ENCODE measurements at regions not wholly inside any gene's neighbourhood (a gene's known extent, or its start where the extent isn't known, plus 50 kb on each side); places are given as distances from the start of the nearest gene placed in this dataset.

DNA sequence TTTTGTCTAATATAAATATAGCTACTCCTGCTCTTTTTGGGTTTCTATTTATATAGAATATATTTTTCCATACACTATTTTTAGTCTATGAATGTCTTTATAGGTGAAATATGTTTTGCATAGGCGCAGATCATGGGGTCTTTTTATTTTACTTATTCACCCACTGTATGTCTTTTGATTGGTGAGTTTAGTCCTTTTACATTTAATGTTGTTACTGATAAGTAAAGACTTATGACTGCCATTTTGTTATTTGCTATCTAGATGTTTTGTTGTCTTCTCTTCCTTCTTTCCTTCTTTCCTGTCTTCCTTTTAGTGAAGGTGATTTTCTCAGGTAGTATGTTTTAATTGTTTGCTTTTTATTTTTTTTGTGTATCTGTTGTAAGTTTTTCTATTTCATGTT, 276.8 kb upstream of the CNTNAP2 start:
- Histone ChIP-seq H3K4me1 (ENCODE audit: control insufficient read depth, extremely low read depth, insufficient read depth, low read length) (no peaks in the 10 kb centered on the region), H3K27me3 (ENCODE audit: control insufficient read depth, extremely low read depth, insufficient read depth, low read length) (no peaks in the 10 kb centered on the region), H4K20me1 (ENCODE audit: control insufficient read depth, extremely low read depth, insufficient read depth, low read length) (no peaks in the 10 kb centered on the region), H3K9ac (ENCODE audit: control insufficient read depth, extremely low read depth, insufficient read depth, low read length) (no peak overlapping the region), H3K79me2 (ENCODE audit: control insufficient read depth, insufficient read depth, low read length) (no peaks in the 10 kb centered on the region), H3K27ac (ENCODE audit: control insufficient read depth, insufficient read depth, low read length) (no peak overlapping the region), H3K4me2 (ENCODE audit: control insufficient read depth, extremely low read depth, insufficient read depth, low read depth, low read length) (no peak overlapping the region), H3K9me3 (ENCODE audit: control insufficient read depth, low read depth, low read length) (no peaks in the 10 kb centered on the region), H2AFZ (ENCODE audit: control insufficient read depth, low read length) (no peak overlapping the region), H3K4me3 (ENCODE audit: control insufficient read depth in 2 of 3, extremely low read depth in 1 of 3, insufficient read depth in 2 of 3, low read depth in 1 of 3, low read length in 3 of 3) (no peak overlapping the region), H3K9me1 (ENCODE audit: control insufficient read depth, extremely low read depth, insufficient read depth, low read length) (no peaks in the 10 kb centered on the region), H3K36me3 (ENCODE audit: control insufficient read depth in 2 of 2, extremely low read depth in 1 of 2, insufficient read depth in 2 of 2, low read length in 2 of 2) (no peaks in the 10 kb centered on the region)
- TF ChIP-seq, protein P1, sequence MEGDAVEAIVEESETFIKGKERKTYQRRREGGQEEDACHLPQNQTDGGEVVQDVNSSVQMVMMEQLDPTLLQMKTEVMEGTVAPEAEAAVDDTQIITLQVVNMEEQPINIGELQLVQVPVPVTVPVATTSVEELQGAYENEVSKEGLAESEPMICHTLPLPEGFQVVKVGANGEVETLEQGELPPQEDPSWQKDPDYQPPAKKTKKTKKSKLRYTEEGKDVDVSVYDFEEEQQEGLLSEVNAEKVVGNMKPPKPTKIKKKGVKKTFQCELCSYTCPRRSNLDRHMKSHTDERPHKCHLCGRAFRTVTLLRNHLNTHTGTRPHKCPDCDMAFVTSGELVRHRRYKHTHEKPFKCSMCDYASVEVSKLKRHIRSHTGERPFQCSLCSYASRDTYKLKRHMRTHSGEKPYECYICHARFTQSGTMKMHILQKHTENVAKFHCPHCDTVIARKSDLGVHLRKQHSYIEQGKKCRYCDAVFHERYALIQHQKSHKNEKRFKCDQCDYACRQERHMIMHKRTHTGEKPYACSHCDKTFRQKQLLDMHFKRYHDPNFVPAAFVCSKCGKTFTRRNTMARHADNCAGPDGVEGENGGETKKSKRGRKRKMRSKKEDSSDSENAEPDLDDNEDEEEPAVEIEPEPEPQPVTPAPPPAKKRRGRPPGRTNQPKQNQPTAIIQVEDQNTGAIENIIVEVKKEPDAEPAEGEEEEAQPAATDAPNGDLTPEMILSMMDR (optimal IDR thresholded peaks at IDR 0.05 in 1 of 3, IDR thresholded peaks at IDR 0.05 in 1 of 3, conservative IDR thresholded peaks at IDR 0.05 in 1 of 3; ENCODE audit: extremely low read depth in 1 of 3, insufficient read depth in 2 of 3, low read length in 3 of 3) = no peak
- no peak for TF ChIP-seq EZH2 (IDR thresholded peaks at IDR 0.05; ENCODE audit: low read length)
- no peak for FAIRE-seq
- dilution Hi-C loops (cut with MboI; ENCODE audit: extremely low pct_ligation_motif_present, low sequenced_read_pairs) = no loop called here
- DNase-seq (ENCODE audit: low read depth, low spot score) = no peak

DNA sequence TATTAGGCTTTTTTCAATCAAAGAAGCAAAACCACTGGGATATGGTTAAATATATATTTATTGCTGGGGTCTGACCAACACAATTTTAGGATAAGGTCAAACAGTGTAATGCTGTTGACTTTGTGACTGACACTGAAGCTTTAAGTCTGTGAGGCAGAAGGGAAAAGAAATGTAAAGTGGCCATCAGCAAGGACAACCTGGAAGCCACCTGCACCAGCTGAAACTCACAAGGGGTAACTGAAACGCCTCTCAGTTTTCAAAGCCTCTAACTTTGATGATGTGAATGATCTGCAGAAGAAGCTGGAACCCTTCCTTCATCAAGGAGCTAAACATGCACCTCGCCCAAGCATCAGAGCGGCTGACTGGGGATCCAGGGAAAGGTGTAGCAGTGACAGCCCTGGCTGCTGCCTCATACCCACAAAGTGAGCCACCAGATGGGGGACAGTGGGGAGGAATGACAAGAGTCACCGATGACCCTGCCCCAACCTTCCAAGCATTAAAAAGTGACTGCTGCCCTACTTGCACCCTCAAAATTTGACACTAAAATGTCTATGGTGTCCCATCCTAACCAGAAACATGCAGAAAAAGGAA, 284.9 kb upstream of the CNTNAP2 start:
- Histone ChIP-seq H3K27ac (ENCODE audit: control insufficient read depth, insufficient read depth, low read length) (no peak overlapping the region), H3K27me3 (ENCODE audit: control insufficient read depth, extremely low read depth, insufficient read depth, low read length) (no peaks in the 10 kb centered on the region), H3K9me3 (ENCODE audit: control insufficient read depth, low read depth, low read length) (no peaks in the 10 kb centered on the region), H3K4me3 (ENCODE audit: control insufficient read depth in 2 of 3, extremely low read depth in 1 of 3, insufficient read depth in 2 of 3, low read depth in 1 of 3, low read length in 3 of 3) (no peak overlapping the region), H2AFZ (ENCODE audit: control insufficient read depth, low read length) (no peak overlapping the region), H3K9ac (ENCODE audit: control insufficient read depth, extremely low read depth, insufficient read depth, low read length) (no peak overlapping the region), H3K4me2 (ENCODE audit: control insufficient read depth, extremely low read depth, insufficient read depth, low read depth, low read length) (no peak overlapping the region), H3K36me3 (ENCODE audit: control insufficient read depth in 2 of 2, extremely low read depth in 1 of 2, insufficient read depth in 2 of 2, low read length in 2 of 2) (no peaks in the 10 kb centered on the region), H3K4me1 (ENCODE audit: control insufficient read depth, extremely low read depth, insufficient read depth, low read length) (no peaks in the 10 kb centered on the region), H3K9me1 (ENCODE audit: control insufficient read depth, extremely low read depth, insufficient read depth, low read length) (no peaks in the 10 kb centered on the region), H4K20me1 (ENCODE audit: control insufficient read depth, extremely low read depth, insufficient read depth, low read length) (no peaks in the 10 kb centered on the region), H3K79me2 (ENCODE audit: control insufficient read depth, insufficient read depth, low read length) (no peaks in the 10 kb centered on the region)
- no peak for FAIRE-seq
- no peak for DNase-seq (ENCODE audit: low read depth, low spot score)
- TF ChIP-seq, protein P1 (optimal IDR thresholded peaks at IDR 0.05 in 1 of 3, IDR thresholded peaks at IDR 0.05 in 1 of 3, conservative IDR thresholded peaks at IDR 0.05 in 1 of 3; ENCODE audit: extremely low read depth in 1 of 3, insufficient read depth in 2 of 3, low read length in 3 of 3) = no peak
- no peak for TF ChIP-seq EZH2 (IDR thresholded peaks at IDR 0.05; ENCODE audit: low read length)
- dilution Hi-C loops (cut with MboI; ENCODE audit: extremely low pct_ligation_motif_present, low sequenced_read_pairs) = no loop called here

Data from keratinocyte (primary cell).